ENCODE measurements at regions not wholly inside any gene's neighbourhood (a gene's known extent, or its start where the extent isn't known, plus 50 kb on each side); places are given as distances from the start of the nearest gene placed in this dataset.

DNA sequence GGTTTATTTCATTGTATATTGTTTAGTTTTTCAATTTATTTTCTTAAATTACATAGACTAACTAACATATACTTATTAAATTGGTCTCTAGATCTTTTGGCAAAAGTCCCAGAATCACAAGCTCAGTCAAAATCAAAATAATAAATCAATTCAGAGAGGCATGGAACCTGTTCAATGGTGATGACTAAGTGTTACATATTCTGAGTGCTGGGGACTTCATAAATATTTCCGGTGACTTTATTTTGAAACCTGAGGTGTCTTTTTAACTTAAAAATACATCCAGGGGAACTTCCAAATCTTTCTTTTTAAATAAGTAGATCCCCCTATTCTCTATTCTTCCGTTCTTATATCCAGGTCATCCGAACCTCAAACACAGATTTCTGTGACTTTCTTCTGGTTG, 89.6 kb upstream of the ZNF804B start:
- no peak overlapping the region for H3K14ac ChIP-seq (ENCODE audit: insufficient read length)
- H3K27ac ChIP-seq (ENCODE audit: low read depth, low read length), result no peak overlapping the region
- 98% methylated on average over 3 of the region's 3 CpGs; no CpG with 5 or more reads in 1 of the 2 experiments for WGBS, 2 experiments (ENCODE audit: extremely low coverage in 1 of 2, insufficient coverage in 1 of 2, insufficient read length in 1 of 2, insufficient replicate concordance in 2 of 2, low coverage in 1 of 2, low lambda C conversion rate in 2 of 2, missing lambda C conversion rate in 1 of 2)
- no peak overlapping the region for H3K4ac ChIP-seq (replicated peaks; ENCODE audit: insufficient read length, low read depth, low read length)
- no peak for TF ChIP-seq SP2 (IDR thresholded peaks at IDR 0.05; ENCODE audit: low read length)
- TF ChIP-seq BACH1 (IDR thresholded peaks at IDR 0.05; ENCODE audit: low read length), result no peak
- TF ChIP-seq HDAC2 (IDR thresholded peaks at IDR 0.05; ENCODE audit: borderline replicate concordance in 1 of 2, low read depth in 2 of 2, low read length in 2 of 2), result no peak
- no peak for TF ChIP-seq CBX8 (IDR thresholded peaks at IDR 0.05; ENCODE audit: borderline replicate concordance, low read depth, low read length)
- TF ChIP-seq POLR2AphosphoS5 (IDR thresholded peaks at IDR 0.05; ENCODE audit: low read depth, low read length), result no peak
- no peak for TF ChIP-seq JUN (IDR thresholded peaks at IDR 0.05; ENCODE audit: low read depth, low read length)
- no peak for TF ChIP-seq NANOG (IDR thresholded peaks at IDR 0.05; ENCODE audit: insufficient read depth, low read depth, low read length, poor library complexity, severe bottlenecking)
- no peak for TF ChIP-seq EGR1 (IDR thresholded peaks at IDR 0.05; ENCODE audit: borderline replicate concordance, low read depth, low read length)
- no peak for TF ChIP-seq MAFK (IDR thresholded peaks at IDR 0.05; ENCODE audit: low read depth, low read length)
- TF ChIP-seq GABPA (IDR thresholded peaks at IDR 0.05; ENCODE audit: borderline replicate concordance, insufficient read depth, low read length), result no peak
- no peak for TF ChIP-seq TEAD4 (IDR thresholded peaks at IDR 0.05; ENCODE audit: low read depth, low read length)
- TF ChIP-seq GTF2F1 (IDR thresholded peaks at IDR 0.05; ENCODE audit: borderline replicate concordance, low read depth, low read length), result no peak
- TF ChIP-seq CHD1 (IDR thresholded peaks at IDR 0.05; ENCODE audit: low read depth, low read length), result no peak
- no peak for TF ChIP-seq BCL11A (IDR thresholded peaks at IDR 0.05; ENCODE audit: low read depth in 2 of 2, low read length in 2 of 2)
- H4K20me1 ChIP-seq (replicated peaks in 1 of 2; ENCODE audit: control insufficient read depth in 1 of 2, insufficient read depth in 2 of 2, low read length in 2 of 2), result no peaks in the 10 kb centered on the region
- FAIRE-seq (no peak), DNase-seq (ENCODE audit: low read depth in 1 of 2, low spot score in 2 of 2) (no peak)
- H3K23me2 ChIP-seq (ENCODE audit: low read depth, low read length), result no peaks in the 10 kb centered on the region
- peaks cover 0 to 5% (median under 1%) of the 10 kb centered on the region in 4 experiments; a peak in 2 of 7 replicates for H3K4me1 ChIP-seq (replicated peaks in 1 of 4; ENCODE audit: control insufficient read depth in 3 of 4, insufficient read depth in 4 of 4, low read length in 3 of 4)
- H3K56ac ChIP-seq (replicated peaks; ENCODE audit: insufficient read length, low read depth, low read length), result no peak overlapping the region
- H3K4me2 ChIP-seq (ENCODE audit: insufficient read depth in 1 of 2, low read depth in 2 of 2, low read length in 2 of 2), result no peak overlapping the region
- peak overlapping the region; percentile 56; the same call in 1 of the 2 replicates for H2AFZ ChIP-seq (ENCODE audit: low read length)
- H2BK12ac ChIP-seq (ENCODE audit: low read depth, low read length), result no peak overlapping the region
- no peaks in the 10 kb centered on the region for H3K36me3 ChIP-seq (ENCODE audit: control insufficient read depth in 2 of 4, insufficient read depth in 4 of 4, low read length in 3 of 4)
- no peak overlapping the region for H4K8ac ChIP-seq (ENCODE audit: extremely low read depth, insufficient read depth, low read length)
- H2BK120ac ChIP-seq (replicated peaks; ENCODE audit: low read depth, low read length), result no peak overlapping the region
- no peak overlapping the region for H3K18ac ChIP-seq (ENCODE audit: extremely low read depth, low read length)
- H3K9ac ChIP-seq (replicated peaks in 1 of 4; ENCODE audit: extremely low read depth in 1 of 4, low read depth in 3 of 4, low read length in 3 of 4), result no peak overlapping the region
- no peaks in the 10 kb centered on the region for H3K79me1 ChIP-seq (ENCODE audit: low read depth, low read length)
- no peak overlapping the region for H4K91ac ChIP-seq (replicated peaks; ENCODE audit: insufficient read length, low read length)
- H4K5ac ChIP-seq (ENCODE audit: insufficient read length, low read depth, low read length), result no peak overlapping the region
- no peaks in the 10 kb centered on the region for H3K79me2 ChIP-seq (ENCODE audit: control insufficient read depth in 1 of 2, insufficient read depth in 2 of 2, low read length in 2 of 2)
- ChIA-PET CTCF (ENCODE audit: partially characterized antibody) (interaction anchor here (1.3 kb wide), 1 partner anchor 12 kb away, joined by 4 read pairs; no protein-coding TSS in a partner anchor), POLR2A (ENCODE audit: partially characterized antibody) (no interaction called here)
- H2BK15ac ChIP-seq (ENCODE audit: low read length), result no peak overlapping the region
- H3K9me3 ChIP-seq (ENCODE audit: insufficient read depth in 2 of 2, low read depth in 1 of 2, low read length in 1 of 2), result no peaks in the 10 kb centered on the region
- no peak overlapping the region for H3K4me3 ChIP-seq (ENCODE audit: extremely low read depth in 1 of 4, insufficient read depth in 2 of 4, low read depth in 3 of 4, low read length in 4 of 4)
- no peaks in the 10 kb centered on the region for H3K27me3 ChIP-seq (replicated peaks in 1 of 4; ENCODE audit: control insufficient read depth in 3 of 4, extremely low read depth in 1 of 4, insufficient read depth in 3 of 4, low read length in 3 of 4)
- H3K23ac ChIP-seq (ENCODE audit: insufficient read length), result no peak overlapping the region
- H2BK20ac ChIP-seq (ENCODE audit: low read length), result no peak overlapping the region
- H2AK5ac ChIP-seq (ENCODE audit: low read depth, low read length), result no peak overlapping the region
- no peak overlapping the region for H2BK5ac ChIP-seq (ENCODE audit: low read depth, low read length)
